Testis (tissue), 2 donors: ENCODE measurements at regions not wholly inside any gene's neighbourhood (a gene's known extent, or its start where the extent isn't known, plus 50 kb on each side); places are given as distances from the start of the nearest gene placed in this dataset.
"Not testable (repeated sequence)": the region's sequence is repeated elsewhere in the genome, so short reads cannot be mapped to it uniquely, and the experiment has no call there.

Experiments used
- DNase-seq: peaks from one replicate; pipeline ENCODE4 v3.0.0-alpha.2; 2019
- H3K27ac ChIP-seq, 2 donors: fragments of 200-600 bp; sonication (generic); one replicate each; pipeline ENCODE4 v1.5.1; 2019
- H3K27me3 ChIP-seq: fragments of 200-600 bp; sonication (generic); one replicate; pipeline ENCODE4 v1.5.1; 2019
- H3K36me3 ChIP-seq: fragments of 200-600 bp; sonication (generic); one replicate; pipeline ENCODE4 v1.5.1; 2017; ENCODE audit warnings: low read depth; ENCODE audit errors: missing control alignments
- H3K4me1 ChIP-seq: fragments of 200-600 bp; sonication (generic); one replicate; pipeline ENCODE4 v1.5.1; 2019
- H3K4me3 ChIP-seq, 2 donors: fragments of 200-600 bp; sonication (generic); one replicate each; pipeline ENCODE4 v1.5.1; 2017 to 2019
- H3K9me3 ChIP-seq: fragments of 200-600 bp; sonication (generic); one replicate; pipeline ENCODE4 v1.5.1; 2017
- CTCF ChIP-seq, 3 experiments: fragments of 450-650 bp in 2 of 3; fragments of 200-600 bp in 1 of 3; sonication (generic) in 1 of 3; IDR thresholded peaks; one replicate each; pipeline ENCODE4 v1.5.1; 2016 to 2019; ENCODE audit warnings: antibody characterized with exemption in 3 of 3, mild to moderate bottlenecking in 2 of 3, moderate library complexity in 1 of 3
- POLR2A ChIP-seq: fragments of 450-650 bp; IDR thresholded peaks from one replicate; pipeline ENCODE4 v1.6.1; 2017; ENCODE audit warnings: antibody characterized with exemption, mild to moderate bottlenecking, moderate library complexity
- WGBS, 2 donors: methylation state at CpG; one replicate each; pipeline ENCODE4 v1.1.5; 2018; 5-methylcytosine and 5-hydroxymethylcytosine counted together
- intact Hi-C: fragments of 100-400 bp; cut with DNase I; formaldehyde crosslinking; loops from one replicate; pipeline ENCODE4 v1.15.1; 2023; ENCODE audit warnings: low total_unique reads

- H3K4me3 ChIP-seq: no peak overlapping the region
- no peaks in the 10 kb centered on the region for H3K36me3 ChIP-seq
- no peaks in the 10 kb centered on the region for H3K4me1 ChIP-seq
- no peak for DNase-seq
- TF ChIP-seq CTCF (IDR thresholded peaks at IDR 0.05) (no peak), POLR2A (no peak)
- no peak overlapping the region for H3K27ac ChIP-seq
- no peaks in the 10 kb centered on the region for H3K27me3 ChIP-seq
- intact Hi-C loops: no loop called here
- WGBS, 2 donors: 93% methylated on average over 1 of the region's 1 CpG
- no peaks in the 10 kb centered on the region for H3K9me3 ChIP-seq
These were observed 118.9 kb upstream of the MED14 start for GRCh38 chrX:40854242-40854641.

GRCh38 chrX:40855411-40855810 lies 120.1 kb upstream of the MED14 start:
- no peak for TF ChIP-seq POLR2A
- TF ChIP-seq CTCF (IDR thresholded peaks at IDR 0.05): no peak
- Histone ChIP-seq H3K4me3 (no peak overlapping the region), H3K27ac (no peak overlapping the region), H3K27me3 (no peaks in the 10 kb centered on the region), H3K4me1 (no peaks in the 10 kb centered on the region), H3K9me3 (no peaks in the 10 kb centered on the region), H3K36me3 (no peaks in the 10 kb centered on the region)
- intact Hi-C loops: no loop called here
- DNase-seq: no peak

GRCh38 chrX:40855932-40856515 lies 120.7 kb upstream of the MED14 start:
- Histone ChIP-seq H3K9me3 (no peaks in the 10 kb centered on the region), H3K27me3 (no peaks in the 10 kb centered on the region), H3K27ac (no peak overlapping the region), H3K4me1 (no peaks in the 10 kb centered on the region), H3K36me3 (no peaks in the 10 kb centered on the region), H3K4me3 (no peak overlapping the region)
- no peak for DNase-seq
- intact Hi-C loops: no loop called here
- TF ChIP-seq POLR2A: no peak
- no peak for TF ChIP-seq CTCF (IDR thresholded peaks at IDR 0.05)

GRCh38 chrX:40861952-40862554 lies 126.7 kb upstream of the MED14 start:
- not testable (repeated sequence) for H3K27me3 ChIP-seq

GRCh38 chrX:40863260-40863659 lies 127.9 kb upstream of the MED14 start:
- H3K4me3 ChIP-seq, H3K9me3 ChIP-seq, H3K36me3 ChIP-seq, intact Hi-C loops, H3K4me1 ChIP-seq, DNase-seq, H3K27me3 ChIP-seq, H3K27ac ChIP-seq: not testable (repeated sequence)
- WGBS, 2 donors: 27 to 58% methylated on average over 4 of the region's 4 CpGs

More at GRCh38 chrX:40861952-40862554, 126.7 kb upstream of the MED14 start:
- H3K4me3 ChIP-seq, intact Hi-C loops, H3K36me3 ChIP-seq, H3K27ac ChIP-seq, H3K4me1 ChIP-seq, H3K9me3 ChIP-seq, DNase-seq: not testable (repeated sequence)
- WGBS, 2 donors: 96 to 100% methylated on average over 9 of the region's 47 CpGs

GRCh38 chrX:40863671-40864070 lies 128.3 kb upstream of the MED14 start:
- Histone ChIP-seq H3K27me3 (no peaks in the 10 kb centered on the region), H3K36me3 (no peaks in the 10 kb centered on the region), H3K4me3 (no peak overlapping the region), H3K27ac (no peak overlapping the region), H3K9me3 (no peaks in the 10 kb centered on the region), H3K4me1 (no peaks in the 10 kb centered on the region)
- WGBS, 2 donors: 65 to 71% methylated on average over 1 of the region's 1 CpG
- TF ChIP-seq POLR2A: no peak
- no peak for TF ChIP-seq CTCF (IDR thresholded peaks at IDR 0.05)
- DNase-seq: no peak
- intact Hi-C loops: no loop called here
